ENCODE measurements at regions not wholly inside any gene's neighbourhood (a gene's known extent, or its start where the extent isn't known, plus 50 kb on each side); places are given as distances from the start of the nearest gene placed in this dataset.
"Not testable (repeated sequence)": the region's sequence is repeated elsewhere in the genome, so short reads cannot be mapped to it uniquely, and the experiment has no call there.

- no peak for DNase-seq (ENCODE audit: low read depth)
Observed at GRCh38 chr9:113665064-113665463, 201.5 kb downstream of the RGS3 start.

GRCh38 chr9:113665756-113666155 lies 202.2 kb downstream of the RGS3 start:
- no peak for DNase-seq (ENCODE audit: low read depth)

- no peak for DNase-seq (ENCODE audit: low read depth)
Observed at GRCh38 chr9:113668061-113668460, 204.5 kb downstream of the RGS3 start.

- DNase-seq (ENCODE audit: low read depth) = no peak
Observed at GRCh38 chr9:113669522-113670115, 206.1 kb downstream of the RGS3 start.

GRCh38 chr9:113673726-113674125 lies 202.4 kb upstream of the ZNF618 start:
- no peak for DNase-seq (ENCODE audit: low read depth)

GRCh38 chr9:113674436-113674835 lies 201.7 kb upstream of the ZNF618 start:
- DNase-seq (ENCODE audit: low read depth) = peak; percentile 41

- DNase-seq (ENCODE audit: low read depth) = peak; percentile 97
Observed at GRCh38 chr9:113675475-113675941, 200.6 kb upstream of the ZNF618 start.

- no peak for DNase-seq (ENCODE audit: low read depth)
Observed at GRCh38 chr9:113677057-113677456, 199.1 kb upstream of the ZNF618 start.

GRCh38 chr9:113677569-113677968 lies 198.5 kb upstream of the ZNF618 start:
- DNase-seq (ENCODE audit: low read depth) = no peak

GRCh38 chr9:113678119-113678858 lies 197.8 kb upstream of the ZNF618 start:
- no peak for DNase-seq (ENCODE audit: low read depth)

- no peak for DNase-seq (ENCODE audit: low read depth)
Observed at GRCh38 chr9:113678859-113679256, 197.3 kb upstream of the ZNF618 start.

- DNase-seq (ENCODE audit: low read depth) = peak; percentile 63
Observed at GRCh38 chr9:113682297-113682771, 193.8 kb upstream of the ZNF618 start.

GRCh38 chr9:113685636-113686035 lies 190.5 kb upstream of the ZNF618 start:
- DNase-seq (ENCODE audit: low read depth) = not testable (repeated sequence)

GRCh38 chr9:113687107-113687679 lies 188.9 kb upstream of the ZNF618 start:
- DNase-seq (ENCODE audit: low read depth) = no peak

- no peak for DNase-seq (ENCODE audit: low read depth)
Observed at GRCh38 chr9:113687680-113688371, 188.3 kb upstream of the ZNF618 start.

- no peak for DNase-seq (ENCODE audit: low read depth)
Observed at GRCh38 chr9:113690055-113690740, 185.9 kb upstream of the ZNF618 start.

- DNase-seq (ENCODE audit: low read depth) = no peak
Observed at GRCh38 chr9:113692256-113692655, 183.9 kb upstream of the ZNF618 start.

GRCh38 chr9:113694912-113695311 lies 181.2 kb upstream of the ZNF618 start:
- DNase-seq (ENCODE audit: low read depth) = no peak

GRCh38 chr9:113695440-113695851 lies 180.7 kb upstream of the ZNF618 start:
- DNase-seq (ENCODE audit: low read depth) = no peak

GRCh38 chr9:113695901-113696300 lies 180.2 kb upstream of the ZNF618 start:
- peak; percentile 54 for DNase-seq (ENCODE audit: low read depth)

GRCh38 chr9:113701774-113702755 lies 174.0 kb upstream of the ZNF618 start:
- DNase-seq (ENCODE audit: low read depth) = no peak

All from HS-5 (cell line).